ENCODE measurements at regions not wholly inside any gene's neighbourhood (a gene's known extent, or its start where the extent isn't known, plus 50 kb on each side); places are given as distances from the start of the nearest gene placed in this dataset.

DNA sequence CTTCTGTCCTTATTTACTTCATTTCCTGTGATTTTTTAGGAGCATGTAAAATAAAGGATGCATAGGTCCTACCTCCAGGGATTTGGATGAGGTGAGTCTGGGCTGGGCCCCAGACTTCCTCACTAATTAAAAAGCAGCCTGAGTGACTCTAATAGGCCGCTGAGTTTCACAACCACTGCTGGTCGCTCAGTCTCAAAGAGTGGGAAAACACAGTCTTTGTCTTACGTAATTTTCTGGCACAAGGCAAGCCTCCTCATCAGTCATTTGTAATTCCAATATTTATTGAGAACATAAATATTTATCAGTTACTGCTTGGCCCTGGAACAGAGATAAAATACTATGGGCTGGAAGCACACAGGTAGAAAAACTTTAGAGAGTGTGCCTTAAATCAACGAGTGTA is 195.4 kb upstream of the RUNX1 start:
- H3K4me3 ChIP-seq (ENCODE audit: low read depth, low read length): no peak overlapping the region
- DNase-seq (ENCODE audit: low read depth): peak; percentile 45
- TF ChIP-seq, protein P1, sequence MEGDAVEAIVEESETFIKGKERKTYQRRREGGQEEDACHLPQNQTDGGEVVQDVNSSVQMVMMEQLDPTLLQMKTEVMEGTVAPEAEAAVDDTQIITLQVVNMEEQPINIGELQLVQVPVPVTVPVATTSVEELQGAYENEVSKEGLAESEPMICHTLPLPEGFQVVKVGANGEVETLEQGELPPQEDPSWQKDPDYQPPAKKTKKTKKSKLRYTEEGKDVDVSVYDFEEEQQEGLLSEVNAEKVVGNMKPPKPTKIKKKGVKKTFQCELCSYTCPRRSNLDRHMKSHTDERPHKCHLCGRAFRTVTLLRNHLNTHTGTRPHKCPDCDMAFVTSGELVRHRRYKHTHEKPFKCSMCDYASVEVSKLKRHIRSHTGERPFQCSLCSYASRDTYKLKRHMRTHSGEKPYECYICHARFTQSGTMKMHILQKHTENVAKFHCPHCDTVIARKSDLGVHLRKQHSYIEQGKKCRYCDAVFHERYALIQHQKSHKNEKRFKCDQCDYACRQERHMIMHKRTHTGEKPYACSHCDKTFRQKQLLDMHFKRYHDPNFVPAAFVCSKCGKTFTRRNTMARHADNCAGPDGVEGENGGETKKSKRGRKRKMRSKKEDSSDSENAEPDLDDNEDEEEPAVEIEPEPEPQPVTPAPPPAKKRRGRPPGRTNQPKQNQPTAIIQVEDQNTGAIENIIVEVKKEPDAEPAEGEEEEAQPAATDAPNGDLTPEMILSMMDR (IDR thresholded peaks at IDR 0.05; ENCODE audit: low read depth, low read length): no peak
- no peak for TF ChIP-seq POLR2A (IDR thresholded peaks at IDR 0.05; ENCODE audit: extremely low read depth, insufficient read length)
- no peak for TF ChIP-seq MYC (IDR thresholded peaks at IDR 0.05; ENCODE audit: low read depth, low read length)
- TF ChIP-seq, protein P2, sequence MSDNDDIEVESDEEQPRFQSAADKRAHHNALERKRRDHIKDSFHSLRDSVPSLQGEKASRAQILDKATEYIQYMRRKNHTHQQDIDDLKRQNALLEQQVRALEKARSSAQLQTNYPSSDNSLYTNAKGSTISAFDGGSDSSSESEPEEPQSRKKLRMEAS (IDR thresholded peaks at IDR 0.05; ENCODE audit: low read depth, low read length): no peak

DNA sequence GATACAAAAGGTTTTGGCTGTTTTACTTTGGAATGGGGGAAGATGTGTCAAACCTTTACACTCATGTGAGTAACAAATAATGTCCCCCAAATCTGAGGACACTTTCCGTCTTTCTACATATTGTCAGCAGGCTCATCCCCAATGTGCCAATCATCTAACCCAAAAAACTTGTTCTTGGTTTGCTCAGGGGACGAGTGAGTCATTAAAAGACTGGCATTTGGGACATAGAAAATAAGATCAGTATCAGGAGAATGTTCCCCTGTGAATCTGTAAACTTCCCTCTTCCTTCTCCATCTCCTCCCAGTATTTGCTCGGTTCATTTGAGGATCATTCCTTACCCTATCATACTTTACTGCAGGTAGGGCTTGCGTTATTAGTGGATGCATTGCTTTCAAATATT is 194.1 kb upstream of the RUNX1 start:
- TF ChIP-seq, protein P1 (IDR thresholded peaks at IDR 0.05; ENCODE audit: low read depth, low read length): no peak
- TF ChIP-seq MYC (IDR thresholded peaks at IDR 0.05; ENCODE audit: low read depth, low read length): no peak
- TF ChIP-seq, protein P2 (IDR thresholded peaks at IDR 0.05; ENCODE audit: low read depth, low read length): no peak
- no peak for TF ChIP-seq POLR2A (IDR thresholded peaks at IDR 0.05; ENCODE audit: extremely low read depth, insufficient read length)
- no peak overlapping the region for H3K4me3 ChIP-seq (ENCODE audit: low read depth, low read length)
- DNase-seq (ENCODE audit: low read depth): no peak

DNA sequence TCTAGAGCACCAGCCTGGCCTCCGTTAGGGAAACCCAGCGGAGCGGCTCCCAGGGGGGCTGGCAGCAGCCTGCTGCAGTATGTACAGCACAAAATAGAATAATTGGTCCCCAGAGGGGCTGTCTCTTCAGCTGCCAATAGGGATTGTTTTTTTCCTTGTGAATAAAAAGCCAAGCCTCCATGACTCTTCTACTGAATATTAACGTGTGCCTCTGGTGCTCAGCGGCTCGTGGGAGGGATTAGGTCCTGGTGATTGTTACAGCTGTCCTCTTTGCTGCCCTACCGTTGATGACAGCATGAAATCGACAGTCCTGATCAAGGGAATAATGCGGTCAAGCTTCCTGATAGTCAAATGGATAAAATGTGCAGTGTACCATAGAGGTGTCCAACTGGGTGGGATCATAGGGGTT is 190.7 kb upstream of the RUNX1 start:
- H3K4me3 ChIP-seq (ENCODE audit: low read depth, low read length): no peak overlapping the region
- peak; percentile 64 for DNase-seq (ENCODE audit: low read depth)
- TF ChIP-seq POLR2A (IDR thresholded peaks at IDR 0.05; ENCODE audit: extremely low read depth, insufficient read length) (no peak), MYC (IDR thresholded peaks at IDR 0.05; ENCODE audit: low read depth, low read length) (no peak)
- TF ChIP-seq, protein P1 (IDR thresholded peaks at IDR 0.05; ENCODE audit: low read depth, low read length): no peak
- TF ChIP-seq, protein P2 (IDR thresholded peaks at IDR 0.05; ENCODE audit: low read depth, low read length): no peak

DNA sequence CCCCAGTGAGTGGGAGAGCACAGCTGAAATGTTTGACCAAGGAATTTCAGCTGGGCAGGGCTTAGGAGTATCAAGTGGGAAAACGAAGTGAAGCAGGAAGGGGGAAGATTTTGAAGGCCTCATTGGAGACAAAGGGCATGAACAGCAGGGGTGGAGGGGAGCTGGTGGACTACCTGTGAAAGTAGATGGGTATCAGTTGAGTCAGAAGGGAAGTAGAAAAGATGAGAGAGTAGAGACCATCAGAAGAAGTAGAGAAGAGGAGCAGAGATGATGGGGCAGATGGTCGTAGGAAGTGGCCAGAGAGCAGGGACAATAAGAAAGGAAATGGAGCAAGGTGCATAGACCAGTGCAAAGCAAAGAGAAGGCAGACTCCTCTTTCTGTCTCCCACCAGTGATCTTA is 189.0 kb upstream of the RUNX1 start:
- DNase-seq (ENCODE audit: low read depth): no peak
- TF ChIP-seq, protein P1 (IDR thresholded peaks at IDR 0.05; ENCODE audit: low read depth, low read length): no peak
- TF ChIP-seq POLR2A (IDR thresholded peaks at IDR 0.05; ENCODE audit: extremely low read depth, insufficient read length) (no peak), MYC (IDR thresholded peaks at IDR 0.05; ENCODE audit: low read depth, low read length) (no peak)
- TF ChIP-seq, protein P2 (IDR thresholded peaks at IDR 0.05; ENCODE audit: low read depth, low read length): no peak
- H3K4me3 ChIP-seq (ENCODE audit: low read depth, low read length): no peak overlapping the region

DNA sequence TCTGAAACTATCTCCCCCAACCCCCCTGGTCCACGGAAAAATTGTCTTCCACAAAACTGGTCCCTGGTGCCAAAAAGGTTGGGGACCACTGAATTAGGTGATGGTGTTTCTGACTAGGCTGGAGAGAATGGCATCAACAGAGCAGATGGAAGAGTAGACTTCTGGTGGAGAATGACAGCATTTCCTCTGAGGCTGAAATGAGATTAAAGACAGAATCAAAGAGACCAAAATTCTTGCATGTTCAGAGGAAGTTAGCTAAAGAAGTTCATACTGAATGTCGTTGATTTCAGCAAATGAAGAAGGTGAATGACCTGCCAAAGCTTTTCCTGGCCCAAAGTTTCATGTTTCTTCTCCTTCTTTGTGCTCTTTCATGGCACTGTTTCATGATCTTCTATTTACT is 188.2 kb upstream of the RUNX1 start:
- H3K4me3 ChIP-seq (ENCODE audit: low read depth, low read length): no peak overlapping the region
- no peak for DNase-seq (ENCODE audit: low read depth)
- TF ChIP-seq, protein P1 (IDR thresholded peaks at IDR 0.05; ENCODE audit: low read depth, low read length): no peak
- TF ChIP-seq POLR2A (IDR thresholded peaks at IDR 0.05; ENCODE audit: extremely low read depth, insufficient read length): no peak
- no peak for TF ChIP-seq MYC (IDR thresholded peaks at IDR 0.05; ENCODE audit: low read depth, low read length)
- TF ChIP-seq, protein P2 (IDR thresholded peaks at IDR 0.05; ENCODE audit: low read depth, low read length): no peak

DNA sequence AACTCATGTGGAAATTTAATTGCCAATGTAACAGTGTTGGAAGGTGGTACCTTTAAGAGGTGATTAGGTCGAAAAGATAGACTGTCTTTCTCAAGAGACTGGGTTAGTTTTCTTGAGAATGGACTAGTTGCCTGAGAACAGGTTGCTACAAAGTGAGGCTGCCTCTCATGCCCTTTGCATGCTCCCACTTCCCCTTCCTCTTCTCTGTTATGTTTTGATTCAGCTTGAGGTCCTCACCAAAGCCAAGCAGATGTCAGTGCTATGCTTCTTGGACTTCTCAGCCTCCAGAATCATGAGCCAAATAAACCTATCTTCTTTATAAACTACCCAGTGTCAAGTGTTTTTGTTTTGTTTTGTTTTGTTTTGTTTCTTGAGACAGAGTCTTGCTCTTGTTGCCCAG is 187.0 kb upstream of the RUNX1 start:
- DNase-seq (ENCODE audit: low read depth): peak; percentile 23
- no peak for TF ChIP-seq POLR2A (IDR thresholded peaks at IDR 0.05; ENCODE audit: extremely low read depth, insufficient read length)
- TF ChIP-seq, protein P1 (IDR thresholded peaks at IDR 0.05; ENCODE audit: low read depth, low read length): no peak
- TF ChIP-seq, protein P2 (IDR thresholded peaks at IDR 0.05; ENCODE audit: low read depth, low read length): no peak
- no peak for TF ChIP-seq MYC (IDR thresholded peaks at IDR 0.05; ENCODE audit: low read depth, low read length)
- H3K4me3 ChIP-seq (ENCODE audit: low read depth, low read length): no peak overlapping the region
